NCI-H748 treated with DMSO at 0.1 percent for 48 hours (cell line): ENCODE measurements at regions not wholly inside any gene's neighbourhood (a gene's known extent, or its start where the extent isn't known, plus 50 kb on each side); places are given as distances from the start of the nearest gene placed in this dataset.
"Not testable (repeated sequence)": the region's sequence is repeated elsewhere in the genome, so short reads cannot be mapped to it uniquely, and the experiment has no call there.

Experiments
- DNase-seq: peaks from one replicate; lab custom pipeline; 2025; lab: John Stamatoyannopoulos, UW

- no peak for DNase-seq
Measured at GRCh38 chr5:32842813-32843530, 131.9 kb downstream of the NPR3 start.

- no peak for DNase-seq
Measured at GRCh38 chr5:32843531-32843895, 132.4 kb downstream of the NPR3 start.

GRCh38 chr5:32845171-32845570 is 134.1 kb downstream of the NPR3 start:
- no peak for DNase-seq

- no peak for DNase-seq
Measured at GRCh38 chr5:32848120-32848519, 137.0 kb downstream of the NPR3 start.

- no peak for DNase-seq
Measured at GRCh38 chr5:32848681-32849080, 137.6 kb downstream of the NPR3 start.

- DNase-seq: no peak
Measured at GRCh38 chr5:32850817-32851496, 139.8 kb downstream of the NPR3 start.

- DNase-seq: no peak
Measured at GRCh38 chr5:32851559-32852173, 140.5 kb downstream of the NPR3 start.

- no peak for DNase-seq
Measured at GRCh38 chr5:32852535-32852934, 141.4 kb downstream of the NPR3 start.

- DNase-seq: no peak
Measured at GRCh38 chr5:32852976-32853375, 141.9 kb downstream of the NPR3 start.

- DNase-seq: no peak
Measured at GRCh38 chr5:32854473-32854872, 143.4 kb downstream of the NPR3 start.

- DNase-seq: no peak
Measured at GRCh38 chr5:32859211-32859641, 148.1 kb downstream of the NPR3 start.

- DNase-seq: no peak
Measured at GRCh38 chr5:32865475-32865874, 154.4 kb downstream of the NPR3 start.

GRCh38 chr5:32866138-32866537 is 155.0 kb downstream of the NPR3 start:
- DNase-seq: no peak

- DNase-seq: no peak
Measured at GRCh38 chr5:32869216-32869615, 158.1 kb downstream of the NPR3 start.

- DNase-seq: no peak
Measured at GRCh38 chr5:32876791-32877190, 165.7 kb downstream of the NPR3 start.

- not testable (repeated sequence) for DNase-seq
Measured at GRCh38 chr5:32879364-32879763, 168.2 kb downstream of the NPR3 start.

- DNase-seq: no peak
Measured at GRCh38 chr5:32880796-32881195, 169.7 kb downstream of the NPR3 start.

- DNase-seq: no peak
Measured at GRCh38 chr5:32887390-32887789, 176.3 kb downstream of the NPR3 start.

GRCh38 chr5:32889078-32889477 is 178.0 kb downstream of the NPR3 start:
- DNase-seq: no peak

GRCh38 chr5:32903613-32904012 is 192.5 kb downstream of the NPR3 start:
- DNase-seq: no peak

- DNase-seq: no peak
Measured at GRCh38 chr5:32908641-32909040, 197.5 kb downstream of the NPR3 start.

- DNase-seq: no peak
Measured at GRCh38 chr5:32909207-32909606, 198.1 kb downstream of the NPR3 start.

- no peak for DNase-seq
Measured at GRCh38 chr5:32916648-32917047, 205.5 kb downstream of the NPR3 start.
